HG03432 (cell line): ENCODE measurements at regions not wholly inside any gene's neighbourhood (a gene's known extent, or its start where the extent isn't known, plus 50 kb on each side); places are given as distances from the start of the nearest gene placed in this dataset.
"Not testable (repeated sequence)": the region's sequence is repeated elsewhere in the genome, so short reads cannot be mapped to it uniquely, and the experiment has no call there.

ENCODE experiments used
- ATAC-seq: cut with Tn5 transposase; IDR thresholded peaks from one replicate; pipeline ENCODE4 v1.9.1; 2021; ENCODE audit warnings: mild to moderate bottlenecking, moderate library complexity; ENCODE audit not compliant: unreplicated experiment

DNA sequence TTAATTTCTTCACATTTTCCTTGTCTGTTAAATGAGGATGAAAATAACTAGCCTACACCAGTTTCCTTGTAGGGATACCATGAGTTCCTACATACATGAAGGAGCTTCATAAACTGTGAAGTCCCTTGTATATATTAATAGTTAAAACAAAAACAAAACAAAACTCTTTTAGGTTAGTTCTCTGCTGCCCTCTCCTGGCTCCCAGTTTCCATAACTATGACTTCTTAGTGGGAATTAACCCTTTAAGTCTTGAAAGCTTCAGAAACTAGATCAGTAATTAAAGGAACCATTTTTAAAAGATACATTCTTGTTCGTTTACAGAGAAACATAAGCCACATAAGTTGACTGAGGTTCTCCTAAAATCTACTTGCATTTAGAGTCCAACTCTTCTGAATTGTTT is 500.0 kb upstream of the C9orf72 start:
- ATAC-seq: no peak

DNA sequence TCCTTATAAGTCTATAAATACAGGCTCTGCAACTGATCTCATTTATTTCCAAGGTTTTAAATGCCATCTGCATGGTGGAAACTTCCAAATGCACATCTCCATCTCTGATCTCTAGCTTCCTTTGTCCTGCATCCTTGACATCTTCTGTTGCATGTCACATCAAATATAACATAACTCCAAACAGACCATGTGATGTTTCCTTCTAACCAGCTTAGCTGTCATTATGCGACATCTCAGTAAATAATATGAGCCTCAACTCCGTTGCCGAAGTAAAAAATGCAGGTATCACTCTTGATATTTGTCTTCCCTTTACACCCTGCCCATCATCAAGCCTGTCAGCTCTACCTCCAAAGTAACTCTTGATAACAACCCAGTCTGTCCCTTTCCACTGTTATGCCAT is 506.4 kb upstream of the C9orf72 start:
- no peak for ATAC-seq

DNA sequence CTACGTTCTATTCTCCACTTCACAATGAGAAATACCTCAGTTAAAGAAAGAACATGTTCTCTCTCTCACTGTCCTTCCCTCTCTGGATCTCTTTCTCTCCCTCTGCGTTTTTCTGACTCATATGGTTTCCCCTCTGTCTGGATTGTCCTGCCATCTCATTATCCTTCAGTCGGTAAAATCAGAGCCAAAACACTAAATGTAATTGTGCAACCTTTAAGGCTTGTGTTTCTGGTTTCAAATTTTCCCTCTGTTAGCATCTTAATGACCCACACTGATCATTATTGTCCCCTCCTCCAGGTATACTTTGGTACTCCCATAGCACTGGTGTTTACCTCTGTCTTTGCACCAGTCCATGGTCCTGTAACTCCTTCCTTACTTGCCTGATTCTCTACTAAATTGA is 509.4 kb upstream of the C9orf72 start:
- no peak for ATAC-seq

DNA sequence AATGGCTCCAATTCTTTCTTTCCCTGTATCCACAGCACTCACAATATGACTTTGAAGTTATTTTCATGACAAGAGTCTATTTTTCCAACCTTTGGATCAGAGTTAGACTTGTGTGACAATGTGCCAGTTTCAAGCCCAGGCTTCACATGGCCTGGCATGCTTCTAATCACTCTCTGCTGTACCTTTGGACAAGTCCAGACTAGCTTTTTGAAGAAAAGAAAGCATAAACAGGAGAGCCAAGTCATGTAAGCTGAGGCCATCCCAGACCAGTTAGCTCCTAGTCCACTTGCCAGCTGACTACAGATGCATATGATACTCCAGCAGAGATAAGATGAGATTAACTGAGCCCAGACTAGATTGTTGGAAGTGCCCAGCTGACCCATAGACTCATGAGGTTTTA is 513.6 kb upstream of the C9orf72 start:
- no peak for ATAC-seq

DNA sequence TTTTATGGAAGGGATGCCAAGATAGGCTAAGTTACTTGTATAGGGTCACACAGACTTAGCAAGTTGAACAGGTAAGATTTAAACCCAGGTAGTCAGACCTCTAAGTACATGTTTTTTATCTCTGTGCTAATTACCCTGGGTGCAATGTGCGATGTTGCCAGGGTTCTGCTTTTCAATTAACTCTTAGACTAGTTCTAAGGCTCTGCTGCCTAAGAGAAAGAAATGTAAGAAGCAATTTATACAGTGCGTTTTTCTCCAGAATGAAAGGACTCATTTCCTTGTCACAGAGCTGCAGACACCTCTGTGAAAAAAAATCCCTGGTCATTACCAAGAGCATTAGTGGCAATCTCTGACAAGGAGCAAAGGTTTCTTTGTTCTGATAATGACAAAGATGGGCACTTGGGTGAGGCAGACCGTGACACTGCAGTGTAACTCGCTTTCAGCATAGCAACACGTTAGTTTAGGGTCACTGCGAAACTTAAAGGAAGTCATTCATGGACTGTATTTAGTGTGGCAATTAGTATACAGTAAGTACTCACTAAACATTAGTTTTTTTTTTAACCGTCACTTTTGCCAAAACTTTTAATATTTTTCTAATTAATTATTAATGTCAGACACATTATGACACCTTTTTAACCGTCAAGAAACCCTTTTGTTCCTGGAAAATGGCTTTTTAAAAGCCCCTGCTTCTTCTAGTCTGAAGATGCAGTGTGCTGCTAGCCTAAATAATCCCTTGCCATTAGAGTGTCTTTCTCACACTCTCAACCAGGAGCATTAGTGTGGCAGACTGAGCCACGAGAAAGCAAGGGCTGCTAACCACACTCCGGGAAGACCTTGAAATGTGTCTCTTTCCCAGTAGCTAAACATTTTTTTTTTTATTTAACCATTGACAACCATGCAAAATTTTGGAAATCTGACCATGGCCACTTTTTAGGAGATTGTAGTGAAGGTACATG is 520.0 kb upstream of the C9orf72 start:
- ATAC-seq: no peak

DNA sequence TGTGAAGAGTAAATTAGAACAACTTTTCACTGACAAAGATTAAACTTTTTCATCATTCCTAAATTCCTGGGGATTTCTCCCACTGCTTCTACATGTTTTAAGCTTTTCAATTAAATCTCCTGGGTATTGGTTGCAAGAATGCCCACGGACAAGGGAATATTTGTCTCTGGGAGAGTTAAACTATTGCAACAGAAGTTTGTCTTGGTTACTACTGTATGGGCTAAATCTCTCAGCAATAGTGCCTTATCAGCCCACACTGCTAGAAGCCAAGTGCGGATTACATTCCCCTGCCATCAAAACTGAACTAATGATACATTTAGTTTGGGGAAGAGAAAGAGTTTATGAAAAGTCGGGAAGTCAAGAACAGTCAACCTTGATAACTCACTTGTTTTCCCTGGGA is 528.2 kb upstream of the C9orf72 start:
- ATAC-seq: no peak

DNA sequence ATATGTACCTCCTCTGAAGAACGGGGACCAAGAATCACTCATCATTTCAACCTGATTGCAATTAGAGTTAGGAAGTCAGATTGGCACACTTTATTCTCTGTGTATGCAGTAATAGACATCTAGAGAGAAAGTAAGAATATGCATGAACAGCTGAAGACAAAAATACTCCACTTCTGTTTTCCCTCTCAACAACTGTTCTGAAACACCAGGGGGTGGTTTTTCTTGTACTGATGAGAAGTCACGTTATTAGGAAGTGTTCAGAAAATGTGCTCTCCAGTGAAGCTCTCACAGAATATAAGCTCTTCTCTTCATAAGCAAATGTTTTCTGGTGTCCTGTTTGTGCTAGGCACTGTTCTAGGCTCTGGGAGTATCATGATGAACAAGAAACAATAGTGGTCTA is 531.7 kb upstream of the C9orf72 start:
- ATAC-seq: no peak

DNA sequence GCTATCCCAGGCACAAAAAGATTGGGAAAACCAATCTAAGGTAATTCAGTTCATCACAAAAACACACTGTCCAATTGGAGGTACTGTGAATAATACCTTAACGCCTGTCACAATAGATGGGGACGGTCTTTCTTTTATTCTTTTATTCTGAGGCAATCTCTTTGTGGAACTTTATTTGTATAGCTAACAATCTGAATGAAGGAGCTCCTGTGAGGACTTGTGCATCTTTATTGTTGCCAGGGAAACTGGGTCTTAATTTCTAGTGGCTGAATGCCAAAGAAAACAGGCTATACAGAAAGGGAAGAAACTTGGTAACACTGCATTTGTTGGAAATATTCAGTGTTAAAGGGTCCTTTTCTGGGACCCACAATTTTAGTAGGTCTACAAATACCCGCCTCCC is 546.9 kb upstream of the C9orf72 start:
- ATAC-seq: no peak

DNA sequence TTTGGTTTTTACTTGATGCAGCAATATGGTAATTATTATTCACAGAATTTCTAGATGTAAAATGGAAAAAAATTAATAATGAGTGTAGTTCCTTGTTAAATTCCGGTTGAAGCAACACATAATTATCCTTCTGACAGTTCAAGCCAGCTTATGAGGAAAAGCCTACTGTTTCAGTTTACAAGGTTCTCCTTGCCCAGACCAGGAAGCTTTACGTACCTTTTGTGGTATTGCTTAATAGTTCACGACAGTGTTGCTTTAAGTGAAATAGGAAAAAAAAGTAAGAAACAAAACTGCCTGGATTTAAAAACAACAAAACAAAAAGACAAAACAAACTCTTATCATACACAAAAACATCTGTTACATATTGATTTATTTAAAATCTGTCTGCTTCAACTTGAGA is 547.3 kb upstream of the C9orf72 start:
- no peak for ATAC-seq

DNA sequence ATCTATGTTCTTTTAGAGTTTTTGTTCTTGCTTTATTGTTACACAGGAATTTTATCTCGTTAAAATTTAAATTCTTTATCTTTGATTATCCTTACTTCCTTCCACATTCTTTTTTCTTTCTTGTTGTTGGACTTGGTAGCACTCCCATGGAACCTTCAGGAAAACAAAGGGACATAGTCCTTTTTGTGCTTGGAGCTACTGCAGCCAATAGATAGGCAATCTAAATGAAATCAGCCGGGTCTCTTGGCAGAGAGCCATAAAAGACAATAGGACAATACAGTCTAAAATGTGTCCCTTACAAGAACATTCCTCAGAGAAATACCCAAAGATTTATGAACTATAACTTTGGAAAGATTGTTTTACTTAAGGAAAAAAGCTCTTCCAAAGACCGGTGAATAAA is 548.1 kb upstream of the C9orf72 start:
- no peak for ATAC-seq

DNA sequence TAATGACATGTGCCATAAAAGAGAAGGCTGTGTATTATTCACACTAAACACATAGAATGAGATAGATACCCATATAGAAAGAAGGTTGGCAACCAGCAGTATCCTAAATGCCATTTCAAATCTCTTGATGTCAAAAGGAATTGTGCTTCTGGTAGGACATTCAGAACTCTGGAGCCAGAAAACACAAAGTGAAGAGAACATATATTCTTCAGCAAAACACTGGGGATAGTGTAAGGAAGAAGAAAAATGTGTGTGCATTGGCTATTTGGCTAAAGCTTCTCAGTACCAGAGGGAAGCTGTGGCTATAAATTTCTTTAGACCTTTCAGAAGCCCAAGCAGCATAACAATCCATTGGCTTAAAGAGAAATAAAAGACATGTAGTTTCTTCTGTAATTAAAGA is 551.6 kb upstream of the C9orf72 start:
- ATAC-seq: no peak

DNA sequence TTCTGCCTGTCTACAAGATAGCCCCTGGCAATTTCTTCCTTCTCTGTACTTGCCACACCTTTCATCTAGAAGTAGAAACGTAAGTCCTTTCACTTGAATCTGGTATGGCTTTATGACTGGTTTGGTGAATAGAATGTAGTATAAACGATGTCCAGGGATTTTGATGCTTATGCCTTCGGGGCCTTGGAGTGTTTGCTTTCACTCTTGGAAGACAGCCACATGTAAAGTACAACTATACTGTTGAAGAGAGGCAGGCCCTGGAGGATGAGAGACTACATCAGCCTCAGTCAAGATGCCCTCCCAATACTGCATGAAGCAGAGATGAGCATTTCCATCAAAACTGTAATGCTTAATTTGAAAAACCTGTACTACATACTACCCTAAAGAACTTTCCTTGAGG is 553.8 kb upstream of the C9orf72 start:
- ATAC-seq: no peak

DNA sequence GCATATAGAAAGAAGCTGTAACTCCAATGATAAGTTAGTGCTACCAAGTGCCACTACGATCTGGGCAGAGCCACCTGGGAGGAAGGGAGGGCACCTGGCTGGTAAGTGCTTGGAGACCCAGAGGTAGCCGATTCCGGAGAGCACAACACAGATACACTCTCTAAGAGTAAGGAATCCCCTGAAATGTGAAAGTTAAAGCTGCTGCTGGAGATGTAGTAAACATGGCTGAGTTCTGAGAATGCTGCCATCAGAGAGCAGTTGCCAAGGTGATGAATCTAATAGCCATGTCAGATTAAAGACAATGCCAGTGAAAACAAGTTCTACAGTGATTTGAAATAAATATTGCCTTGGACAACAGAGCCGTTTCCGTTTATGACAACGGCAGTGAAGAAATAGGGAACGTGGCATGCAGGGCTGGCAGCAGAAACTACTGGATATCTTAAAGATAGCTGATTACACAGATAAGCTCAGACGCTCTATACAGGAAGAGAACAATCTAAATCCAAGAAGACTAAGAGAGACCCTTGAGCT is 561.2 kb upstream of the C9orf72 start:
- ATAC-seq: no peak

DNA sequence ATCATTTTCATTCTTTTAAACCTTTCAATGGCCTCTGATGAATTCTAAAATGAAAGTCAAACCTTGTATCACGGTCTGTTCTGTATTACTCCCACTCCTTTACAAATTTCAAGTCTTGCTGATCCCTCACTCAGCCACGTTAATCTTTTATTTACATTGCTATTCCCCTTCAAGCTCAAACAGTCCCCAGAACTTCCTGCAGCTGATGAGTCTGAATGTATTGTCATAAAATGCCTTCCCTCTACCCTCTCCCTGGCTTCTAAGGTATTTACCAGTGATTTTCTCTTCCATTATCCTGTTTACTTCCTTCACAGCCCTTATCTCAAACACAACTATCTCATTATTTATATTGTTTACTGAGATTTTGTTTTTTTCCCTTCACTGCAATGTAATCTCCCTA is 562.3 kb upstream of the C9orf72 start:
- no peak for ATAC-seq

DNA sequence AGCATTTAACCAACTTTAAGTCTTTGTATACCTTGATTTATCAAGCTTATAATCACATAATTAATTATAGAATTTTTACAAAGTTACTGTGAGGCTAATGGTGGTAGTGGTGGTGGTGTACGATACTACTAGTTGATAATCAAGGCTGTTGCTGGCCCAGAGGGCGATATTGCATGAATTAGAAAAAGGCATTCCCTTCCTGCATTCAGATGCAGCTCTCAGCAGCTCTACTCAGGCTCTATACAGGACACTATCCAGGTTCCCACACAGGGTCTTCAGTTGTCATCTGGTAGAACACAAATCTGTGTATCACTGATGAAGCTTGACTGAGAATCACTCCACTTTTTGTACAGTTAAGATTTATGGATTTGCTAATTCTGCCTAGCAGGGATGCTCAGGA is 562.8 kb upstream of the C9orf72 start:
- no peak for ATAC-seq

DNA sequence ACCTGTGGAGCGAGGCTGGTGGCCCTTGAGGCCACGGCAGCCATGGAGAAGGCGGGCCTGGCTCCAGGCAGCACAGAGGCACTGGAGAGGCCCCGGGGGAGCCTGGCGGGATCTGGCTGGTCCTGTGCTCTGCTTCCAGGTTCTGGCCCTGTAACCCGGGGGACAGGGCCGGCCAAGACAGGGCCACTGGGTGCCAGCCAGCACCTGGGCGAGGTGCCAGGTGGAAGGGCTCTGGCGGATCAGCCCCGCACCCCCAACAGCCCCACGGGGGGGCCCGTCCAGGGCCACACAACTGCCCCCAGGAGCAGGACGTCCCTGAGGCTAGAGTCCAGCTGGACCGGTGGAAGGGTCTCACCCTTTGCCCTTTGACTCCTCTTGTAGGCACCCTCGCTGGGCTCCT is 574.1 kb upstream of the C9orf72 start:
- not testable (repeated sequence) for ATAC-seq

DNA sequence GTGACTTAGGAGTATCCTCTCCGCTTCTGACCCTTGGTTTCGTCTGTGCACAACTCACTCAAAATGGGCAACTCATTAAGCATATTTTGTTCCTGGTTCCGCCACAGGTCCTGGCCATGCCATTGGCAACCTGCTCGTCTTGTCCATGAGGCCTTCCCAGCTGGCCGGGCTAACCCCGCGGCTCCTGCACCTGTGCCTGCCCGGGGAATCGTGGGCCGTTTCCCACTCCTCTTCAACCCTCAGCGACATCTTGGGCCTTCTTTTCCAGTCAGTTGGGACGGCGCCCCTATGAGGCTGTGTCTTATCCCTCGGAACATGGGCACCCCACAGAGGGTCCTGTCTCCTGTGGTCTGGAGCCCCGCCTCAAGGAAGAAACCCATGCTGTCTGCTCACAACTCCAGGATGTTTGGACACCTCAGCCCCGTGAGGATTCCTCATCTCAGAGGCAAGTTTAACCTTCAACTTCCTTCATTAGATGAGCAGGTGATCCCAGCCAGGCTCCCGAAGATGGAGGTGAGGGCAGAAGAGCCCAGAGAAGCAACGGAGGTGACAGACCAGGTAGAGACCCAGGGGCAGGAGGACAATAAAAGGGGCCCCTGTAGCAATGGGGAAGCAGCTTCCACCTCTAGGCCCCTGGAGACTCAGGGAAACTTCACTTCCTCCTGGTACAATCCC is 574.8 kb upstream of the C9orf72 start:
- not testable (repeated sequence) for ATAC-seq

DNA sequence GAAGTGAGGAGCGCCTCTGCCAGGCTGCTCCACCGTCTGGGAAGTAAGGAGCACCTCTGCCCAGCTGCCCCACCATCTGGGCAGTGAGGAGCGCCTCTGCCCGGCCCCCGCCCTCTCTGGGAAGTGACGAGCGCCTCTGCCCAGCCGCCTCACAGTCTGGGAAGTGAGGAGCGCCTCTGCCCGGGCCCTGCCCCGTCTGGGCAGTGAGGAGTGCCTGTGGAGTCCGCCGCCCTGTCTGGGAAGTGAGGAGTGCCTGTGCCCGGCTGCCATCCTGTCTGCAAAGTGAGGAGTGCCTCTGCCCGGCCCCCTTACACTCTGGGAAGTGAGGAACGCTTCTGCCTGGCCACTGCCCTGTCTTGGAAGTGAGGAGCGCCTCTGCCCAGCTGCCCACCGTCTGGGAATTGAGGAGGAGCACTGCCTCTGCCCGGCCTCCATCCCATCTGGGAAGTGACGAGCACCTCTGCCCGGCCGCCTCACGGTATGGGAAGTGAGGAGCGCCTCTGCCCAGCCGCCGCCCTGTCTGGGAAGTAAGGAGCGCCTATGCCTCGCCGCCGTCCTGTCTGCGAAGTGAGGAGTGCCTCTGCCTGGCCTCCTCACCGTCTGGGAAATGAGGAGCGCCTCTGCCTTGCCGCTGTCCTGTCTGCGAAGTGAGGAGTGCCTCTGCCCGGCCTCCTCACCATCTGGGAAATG is 576.2 kb upstream of the C9orf72 start:
- ATAC-seq: not testable (repeated sequence)

DNA sequence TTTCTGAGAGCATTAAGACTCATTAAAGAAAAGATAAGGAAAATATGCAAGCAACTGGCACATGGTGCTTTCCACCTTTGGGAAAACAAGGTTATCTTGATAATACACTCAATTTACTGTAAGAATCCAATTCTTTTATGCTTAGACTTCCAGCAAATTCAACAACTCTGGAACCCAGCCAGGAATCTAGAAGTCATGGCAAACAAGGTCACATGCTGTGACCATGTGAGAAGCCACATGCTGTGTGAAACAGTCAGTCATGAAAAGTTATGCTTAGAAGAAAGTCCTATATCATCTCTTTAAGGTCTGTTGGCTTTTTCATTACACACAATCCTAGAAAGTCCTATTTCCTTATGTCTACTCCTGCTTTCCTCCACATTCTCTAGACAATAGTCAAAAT is 581.8 kb upstream of the C9orf72 start:
- no peak for ATAC-seq

DNA sequence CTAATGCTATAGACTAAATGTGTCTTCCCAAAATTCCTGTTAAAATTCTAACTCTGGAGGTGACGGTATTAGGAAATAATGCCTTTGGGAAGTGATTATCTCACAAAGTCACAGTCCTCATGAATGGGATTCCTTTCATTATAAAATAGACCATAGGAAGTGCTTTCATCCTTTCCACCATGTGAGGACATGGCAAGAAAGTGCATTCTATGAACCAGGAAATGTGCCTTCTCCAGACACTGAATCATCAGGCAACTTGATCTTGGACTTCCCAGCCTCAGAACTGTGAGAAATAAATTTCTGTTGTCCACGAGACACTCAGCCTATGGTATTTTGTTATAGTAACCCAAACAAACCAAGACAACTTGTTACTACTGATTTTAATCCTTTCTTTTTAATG is 582.4 kb upstream of the C9orf72 start:
- no peak for ATAC-seq

DNA sequence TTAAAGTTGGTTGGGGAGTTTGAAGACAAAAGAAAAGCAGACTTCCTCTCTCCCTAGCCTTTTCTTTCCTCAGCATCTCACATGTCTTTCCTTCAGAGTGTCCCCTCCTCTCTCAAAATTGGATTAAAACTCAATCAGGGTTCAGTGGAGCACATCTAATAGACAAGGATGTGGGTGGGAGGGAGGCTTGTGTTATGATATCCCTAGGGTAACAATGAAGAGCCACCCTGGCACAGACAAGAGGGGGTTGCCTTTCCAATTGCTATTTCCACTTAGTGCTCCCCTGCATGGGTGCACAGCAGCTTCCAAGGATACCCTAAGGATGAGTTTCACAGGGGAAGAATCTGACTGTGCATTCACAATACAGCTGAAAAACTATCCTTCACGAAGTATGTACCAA is 585.2 kb upstream of the C9orf72 start:
- ATAC-seq: no peak

DNA sequence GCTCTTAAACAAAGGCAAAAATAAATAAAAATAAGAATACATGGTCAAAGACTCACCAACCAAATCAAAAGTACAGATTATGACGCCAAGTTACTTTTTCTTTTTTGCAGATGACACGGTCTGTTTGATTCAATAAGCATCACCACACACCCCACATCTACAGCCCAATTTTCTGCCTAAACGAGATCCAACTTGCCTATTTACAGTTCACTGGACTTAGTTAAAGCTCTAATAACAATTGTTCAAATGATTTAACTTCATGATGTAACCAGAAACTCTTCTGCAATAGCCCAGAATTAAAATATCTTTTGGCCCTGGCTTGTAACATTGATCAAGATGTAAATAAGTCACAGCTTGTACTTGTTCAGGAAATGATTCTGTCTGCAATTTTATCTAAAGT is 590.3 kb upstream of the C9orf72 start:
- no peak for ATAC-seq
